ENCODE measurements at regions not wholly inside any gene's neighbourhood (a gene's known extent, or its start where the extent isn't known, plus 50 kb on each side); places are given as distances from the start of the nearest gene placed in this dataset.
"Not testable (repeated sequence)": the region's sequence is repeated elsewhere in the genome, so short reads cannot be mapped to it uniquely, and the experiment has no call there.

DNA sequence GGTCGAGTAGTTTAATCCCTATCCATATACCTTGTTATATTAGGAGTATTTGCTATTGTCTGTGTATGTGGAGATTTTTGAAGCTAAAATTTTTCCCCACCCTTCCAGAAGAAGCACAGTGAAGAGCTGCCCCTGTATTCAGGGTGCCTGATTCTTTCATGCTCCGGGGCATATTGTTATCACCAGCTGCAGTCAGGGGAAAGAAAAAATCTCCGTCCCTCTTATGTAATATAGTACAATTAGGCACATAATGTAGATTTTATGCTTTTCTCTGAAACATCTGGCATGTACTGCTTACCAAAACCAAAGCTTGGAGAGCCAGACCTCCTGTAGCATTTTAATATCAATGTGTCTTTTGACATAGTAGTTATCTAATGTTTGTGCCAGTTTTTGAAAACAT is 214.9 kb upstream of the EDNRB start:
- DNase-seq = no peak

- no peak for DNase-seq
Measured at GRCh38 chr13:78131811-78132210, 213.2 kb upstream of the EDNRB start.

DNA sequence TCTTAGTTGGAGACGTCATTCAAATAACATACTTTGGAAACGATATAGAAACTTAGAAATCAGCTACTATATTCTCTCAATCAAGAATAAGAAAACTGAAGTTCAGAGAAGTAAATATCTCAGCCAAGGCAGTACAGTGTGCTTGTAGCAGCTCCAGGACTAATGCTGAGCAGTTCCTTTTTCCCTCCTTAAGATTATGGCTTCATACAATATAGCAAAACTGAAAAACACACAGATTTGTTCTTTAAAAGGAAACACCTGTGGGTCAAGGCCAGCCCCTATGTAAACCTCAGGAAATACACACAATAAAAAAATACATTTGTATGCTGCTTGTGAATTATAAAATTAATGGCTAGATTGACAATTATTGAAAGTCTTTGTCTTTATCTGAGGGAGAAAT is 212.7 kb upstream of the EDNRB start:
- DNase-seq = no peak

- DNase-seq = no peak
Measured at GRCh38 chr13:78129823-78130222, 211.2 kb upstream of the EDNRB start.

GRCh38 chr13:78129359-78129758 is 210.7 kb upstream of the EDNRB start:
- no peak for DNase-seq

DNA sequence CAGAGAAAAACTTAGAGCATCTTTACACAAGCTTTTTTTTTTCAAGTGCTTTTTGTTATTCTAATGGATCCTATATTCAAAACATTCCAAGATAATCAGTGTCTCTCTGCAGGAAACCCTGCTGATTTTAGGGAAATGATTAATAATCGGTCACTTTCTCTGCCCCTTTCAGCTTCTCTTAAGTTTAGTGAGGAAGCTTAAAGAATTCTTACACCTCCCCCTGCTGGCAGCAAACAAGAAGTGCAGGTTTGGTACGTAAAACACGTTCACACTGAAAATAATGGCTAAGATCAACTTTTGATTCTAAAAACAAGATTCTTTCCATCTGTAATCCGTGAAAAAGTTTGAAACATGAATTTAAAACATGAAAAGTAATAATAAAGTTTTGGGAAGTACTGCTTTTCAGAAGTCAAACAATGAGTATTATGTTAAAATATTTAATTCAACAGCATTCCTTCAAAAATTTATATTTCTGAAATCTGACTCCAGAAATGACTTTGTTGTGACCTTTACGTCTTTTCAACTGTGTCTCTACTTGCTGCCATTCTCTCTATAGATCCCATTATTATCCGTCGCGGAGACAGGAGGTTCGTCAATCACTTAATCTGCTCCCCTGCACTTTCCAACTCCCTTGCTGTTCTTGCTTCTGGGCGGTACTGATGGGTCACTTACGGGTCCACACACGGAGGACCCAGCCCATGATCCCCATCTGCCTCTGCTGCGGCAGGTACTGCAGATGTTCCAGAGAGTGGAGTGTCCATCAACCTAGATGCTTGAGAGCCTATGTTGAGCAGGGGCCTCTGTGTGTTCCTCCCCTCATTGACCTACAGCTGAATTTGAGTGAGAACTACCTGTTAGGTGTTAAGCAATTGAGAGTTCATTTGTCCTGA is 203.1 kb upstream of the EDNRB start:
- DNase-seq = peak; percentile 22 to 39

- DNase-seq = no peak
Measured at GRCh38 chr13:78121001-78121400, 202.4 kb upstream of the EDNRB start.

GRCh38 chr13:78120144-78120543 is 201.5 kb upstream of the EDNRB start:
- not testable (repeated sequence) for DNase-seq

- not testable (repeated sequence) for DNase-seq
Measured at GRCh38 chr13:78117070-78117469, 198.4 kb upstream of the EDNRB start.

GRCh38 chr13:78105656-78106055 is 187.0 kb upstream of the EDNRB start:
- no peak for DNase-seq

GRCh38 chr13:78103936-78104335 is 185.3 kb upstream of the EDNRB start:
- no peak for DNase-seq

DNA sequence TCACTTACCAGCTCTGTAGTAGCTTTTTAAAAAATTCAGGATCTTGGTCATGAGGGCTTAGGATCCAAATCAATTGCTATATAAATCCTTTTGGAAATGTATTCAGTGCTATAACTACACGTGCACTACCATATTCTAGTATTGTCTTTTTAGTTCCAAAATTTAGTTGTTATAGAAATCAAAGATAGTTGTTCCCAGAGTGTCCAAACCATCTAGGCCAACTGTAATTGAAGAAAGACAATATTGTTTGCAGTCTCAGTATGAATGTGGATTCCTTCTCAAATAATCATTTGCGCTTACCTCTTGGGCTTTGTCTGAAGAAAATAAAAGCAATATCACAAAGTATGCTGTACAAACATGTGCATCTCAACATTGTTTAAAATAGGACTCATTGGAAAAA is 184.1 kb upstream of the EDNRB start:
- no peak for DNase-seq

DNA sequence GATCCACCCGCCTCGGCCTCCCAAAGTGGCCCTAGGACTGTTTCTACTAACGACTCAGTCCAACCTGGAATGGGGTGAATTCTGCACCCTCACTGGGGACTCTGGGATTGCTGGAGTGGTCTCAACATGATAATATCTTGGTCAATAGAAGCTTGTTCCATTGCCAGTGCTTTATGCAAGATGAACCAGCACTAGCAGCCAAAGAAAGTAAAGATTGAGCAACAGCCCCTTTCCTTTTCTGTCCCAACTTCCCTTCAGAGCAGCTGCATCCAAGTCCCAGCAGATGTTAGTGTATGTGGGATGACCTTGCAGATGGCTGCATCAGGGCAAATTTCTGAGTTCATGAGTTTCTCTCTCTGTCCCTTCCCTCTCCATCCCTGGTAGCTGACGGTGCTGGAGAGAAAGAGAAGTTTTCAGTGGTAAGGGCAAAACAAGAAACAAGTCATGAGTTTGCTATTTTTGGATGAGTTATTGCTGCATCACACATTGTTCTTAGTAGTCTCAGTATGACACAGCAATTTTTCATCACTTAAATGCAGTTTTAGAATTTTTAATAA is 183.6 kb upstream of the EDNRB start:
- DNase-seq = no peak

GRCh38 chr13:78100486-78100885 is 181.9 kb upstream of the EDNRB start:
- DNase-seq = no peak

- no peak for DNase-seq
Measured at GRCh38 chr13:78098249-78098648, 179.6 kb upstream of the EDNRB start.

DNA sequence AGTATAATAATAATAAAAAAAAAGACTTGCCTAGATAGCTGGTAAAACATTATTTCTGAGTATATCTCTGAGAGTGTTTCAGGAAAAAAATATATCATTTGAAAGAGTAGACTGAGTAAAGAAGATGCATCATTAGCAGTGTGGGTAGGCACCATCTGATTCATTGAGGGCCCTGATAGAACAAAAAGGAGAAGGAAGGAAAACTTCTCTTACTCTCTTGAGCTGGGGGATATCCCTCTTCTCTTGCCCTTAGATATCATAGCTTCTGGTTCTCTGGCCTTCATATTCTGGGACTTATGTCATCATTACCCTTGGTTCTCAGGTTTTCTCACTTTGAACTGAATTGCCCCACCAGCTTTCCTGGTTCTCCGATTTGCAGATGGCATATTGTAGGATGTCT is 177.6 kb upstream of the EDNRB start:
- DNase-seq = no peak

DNA sequence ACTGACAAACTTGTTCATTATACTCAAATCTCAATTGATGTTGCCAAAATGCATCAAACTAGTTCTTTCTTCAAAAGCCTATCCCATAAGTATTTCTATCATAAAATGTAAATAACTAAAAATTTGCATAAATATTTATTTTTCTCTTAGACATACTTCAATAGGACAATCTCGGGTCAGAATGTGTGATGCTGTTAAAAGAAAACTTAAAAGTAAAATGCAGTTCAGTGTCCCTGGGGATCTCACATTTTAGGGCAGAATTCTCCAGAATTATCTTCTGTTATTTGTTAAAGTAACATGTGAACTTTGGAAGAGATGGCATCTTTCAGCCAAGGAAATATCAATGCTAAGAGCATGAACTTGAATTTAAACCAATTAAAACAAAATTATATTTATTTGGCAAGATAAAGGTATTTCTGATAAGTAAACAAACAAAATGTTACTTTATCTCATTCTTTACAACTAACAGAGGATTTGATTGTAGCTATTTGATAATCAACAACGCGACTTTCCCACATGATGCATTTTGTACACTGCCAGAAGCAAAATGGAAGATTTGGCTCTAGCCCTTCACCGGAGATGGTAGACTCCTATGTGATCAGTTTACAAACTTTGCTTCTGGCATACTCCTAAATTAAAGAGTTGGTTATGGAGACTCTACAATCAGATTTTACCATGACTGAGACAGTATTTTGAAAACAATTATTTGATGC is 169.5 kb upstream of the EDNRB start:
- DNase-seq = no peak

DNA sequence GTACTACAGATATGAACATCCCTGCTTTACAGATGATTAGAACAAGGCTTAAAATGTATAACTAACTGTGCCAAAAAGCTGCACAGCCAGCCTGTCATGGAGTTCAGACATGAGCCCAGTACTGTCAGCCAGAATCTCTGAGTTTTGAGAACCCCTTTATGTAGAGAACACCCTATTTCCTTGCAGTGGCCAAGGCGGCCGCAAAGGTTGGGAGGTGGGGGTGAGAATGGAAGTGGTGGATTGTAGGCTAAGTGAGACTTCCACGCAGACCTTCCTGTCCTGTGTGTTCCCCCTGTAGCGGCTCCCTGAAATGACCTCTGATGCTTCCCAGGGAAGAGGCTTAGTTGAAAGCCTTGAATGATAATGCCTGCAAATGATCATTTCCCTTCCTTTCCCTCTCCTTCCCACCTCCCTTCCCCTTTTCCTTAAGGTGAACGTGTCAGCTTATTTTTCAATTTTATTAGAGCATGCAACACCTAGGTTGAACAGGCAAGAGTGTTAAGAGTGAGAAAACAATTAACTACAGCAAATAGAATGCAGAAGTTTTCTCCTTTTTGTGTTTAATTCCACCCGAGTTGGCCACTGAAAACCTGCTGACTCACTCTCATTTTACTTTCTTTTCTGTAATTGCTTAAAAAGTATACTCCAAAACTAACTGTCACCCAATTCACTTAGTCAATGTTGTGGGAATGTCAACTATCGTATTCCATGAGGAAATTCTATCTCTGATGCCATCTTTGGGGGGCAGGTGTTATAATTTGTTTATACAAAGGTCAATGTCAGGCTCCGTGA is 167.0 kb upstream of the EDNRB start:
- DNase-seq = no peak

DNA sequence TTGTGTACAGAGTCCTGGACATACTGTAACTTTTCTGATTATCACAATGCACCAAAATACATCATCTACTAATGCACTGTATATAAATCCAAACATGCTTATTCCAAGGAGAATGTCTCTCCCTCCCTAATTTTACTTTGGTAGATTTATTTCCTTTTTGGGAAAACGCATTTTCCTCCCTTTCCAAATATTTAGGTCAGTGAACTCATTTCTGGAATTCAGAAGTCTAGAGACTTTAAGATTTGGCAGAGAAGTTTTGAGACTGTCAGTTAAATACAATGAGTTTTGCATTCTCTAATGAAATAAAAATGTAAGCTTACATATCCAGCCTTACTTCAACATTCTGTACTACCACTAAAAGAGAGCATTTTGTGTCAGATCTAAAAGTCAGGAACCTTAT is 165.8 kb upstream of the EDNRB start:
- DNase-seq = no peak

DNA sequence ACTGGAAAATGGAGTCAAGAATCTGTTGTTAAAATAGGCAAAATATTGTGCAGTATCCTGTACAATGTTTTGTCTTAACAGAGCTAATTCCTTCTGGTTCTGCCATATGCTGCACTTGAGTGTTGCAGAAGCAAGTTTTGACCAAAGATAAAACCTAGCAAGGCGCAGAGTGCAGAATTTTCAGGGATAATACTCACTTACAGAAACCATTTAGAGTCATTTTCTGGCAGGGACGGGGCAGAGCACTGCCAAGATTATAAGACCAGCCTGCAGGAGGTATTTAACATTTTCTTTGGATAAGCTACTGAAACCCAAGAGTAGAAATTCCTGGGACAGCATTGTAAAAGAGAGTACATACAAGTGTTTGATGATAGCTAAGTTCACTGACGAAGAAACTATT is 159.5 kb upstream of the EDNRB start:
- DNase-seq = no peak

DNA sequence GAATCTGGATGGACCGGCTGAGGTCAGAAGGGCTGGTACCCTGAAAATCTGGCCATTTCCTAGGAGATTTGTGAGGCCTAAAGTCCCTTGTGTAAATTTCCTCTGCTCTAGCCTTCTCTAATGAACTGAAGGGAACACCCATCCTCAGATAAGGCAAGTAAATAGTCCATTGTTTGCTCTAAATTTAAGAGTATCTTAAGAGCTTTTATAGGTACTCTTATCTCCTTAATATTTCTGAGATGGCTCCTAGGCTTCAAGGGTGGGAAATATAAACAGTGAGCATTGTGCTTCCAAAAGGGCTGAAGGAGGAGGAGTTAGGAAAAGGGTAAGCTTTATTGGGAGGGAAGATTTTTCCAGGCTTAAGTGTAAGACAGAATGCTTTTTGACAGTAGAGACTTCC is 148.7 kb upstream of the EDNRB start:
- no peak for DNase-seq

DNA sequence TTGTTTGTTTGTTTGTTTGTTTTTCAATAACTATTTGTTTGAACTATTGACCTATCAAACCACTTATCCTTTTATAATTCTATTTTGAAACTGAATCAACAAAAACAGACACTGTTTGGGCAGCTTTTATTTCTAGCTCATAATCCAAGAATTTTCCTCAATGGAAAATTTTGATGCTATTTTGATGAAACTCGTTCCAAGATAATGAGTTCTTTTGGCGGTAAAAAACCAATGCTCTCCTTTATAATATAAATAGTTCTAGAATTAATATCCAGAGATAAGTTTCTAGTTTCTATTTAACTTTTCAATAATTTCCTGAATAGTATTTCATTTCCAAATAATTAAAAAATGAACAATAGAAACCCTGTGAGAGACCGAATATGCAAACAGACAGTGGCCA is 146.5 kb upstream of the EDNRB start:
- DNase-seq = no peak

GRCh38 chr13:78061806-78062205 is 143.2 kb upstream of the EDNRB start:
- no peak for DNase-seq
